GM12878 (cell line): ENCODE measurements at regions not wholly inside any gene's neighbourhood (a gene's known extent, or its start where the extent isn't known, plus 50 kb on each side); places are given as distances from the start of the nearest gene placed in this dataset.

ENCODE experiments used
- ATAC-seq: fragments of 200-7000 bp; cut with Tn5 transposase; 3 replicates; pipeline ENCODE4 v1.9.1; 2020; ENCODE audit warnings: mild to moderate bottlenecking, moderate library complexity
- BruUV-seq: library from RNA; stranded (reverse); fragments of 400-500 nt; replicated peaks from 2 replicates; lab custom pipeline; 2021; lab: Mats Ljungman, UMichigan
- CTCF ChIA-PET: fragments of 300-600 bp; sonication (Branson Sonifier 250); formaldehyde crosslinking; extraction: SDS; loops from one replicate; lab custom pipeline; 2021; ENCODE audit warnings: inconsistent platforms; lab: Yijun Ruan, JAX
- POLR2A ChIA-PET: fragments of 350-600 bp; formaldehyde crosslinking; extraction: SDS; loops from one replicate; lab custom pipeline; 2021; ENCODE audit warnings: inconsistent platforms; lab: Charles Lee
- RAD21 ChIA-PET: fragments of 300-600 bp; sonication (Branson Sonifier 250); formaldehyde crosslinking; loops from one replicate; lab custom pipeline; 2023; ENCODE audit warnings: antibody characterized with exemption; ENCODE audit not compliant: unreplicated experiment; lab: Charles Lee
- SMC1A ChIA-PET: fragments of 300-600 bp; sonication (Branson Sonifier 250); formaldehyde crosslinking; loops from one replicate; lab custom pipeline; 2023; ENCODE audit not compliant: unreplicated experiment, uncharacterized antibody; lab: Charles Lee
- DNase-seq: peaks from one replicate; pipeline ENCODE4 v3.0.0-alpha.2; 2011; ENCODE audit warnings: low read depth, low spot score
- FAIRE-seq: peaks from 3 replicates; lab custom pipeline; 2011; peaks lifted over from hg19 to GRCh38; lab: Jason Lieb, UNC
- H2AFZ ChIP-seq: 2 replicates; pipeline ENCODE4 v1.6.0; 2011; ENCODE audit warnings: low read depth, low read length, control low read depth; ENCODE audit not compliant: control insufficient read depth
- H3K27ac ChIP-seq: 2 replicates; pipeline ENCODE4 v1.5.1; 2011; ENCODE audit warnings: control low read depth; ENCODE audit not compliant: control insufficient read depth, insufficient read depth
- H3K27me3 ChIP-seq, 2 experiments: replicated peaks in 1 of 2; 2 replicates each; pipeline versions ENCODE4 v1.6.0 to v1.6.1; 2011; ENCODE audit warnings: low read length in 1 of 2; ENCODE audit not compliant: control insufficient read depth in 2 of 2, insufficient read depth in 2 of 2
- H3K36me3 ChIP-seq, 2 experiments: 2 replicates each; pipeline ENCODE4 v1.5.1; 2011; ENCODE audit warnings: low read length in 1 of 2; ENCODE audit not compliant: control insufficient read depth in 2 of 2, insufficient read depth in 2 of 2
- H3K4me1 ChIP-seq: 2 replicates; pipeline ENCODE4 v1.6.1; 2011; ENCODE audit warnings: mild to moderate bottlenecking, low read length, moderate library complexity, mixed read lengths; ENCODE audit not compliant: control insufficient read depth, insufficient read depth
- H3K4me2 ChIP-seq: 2 replicates; pipeline ENCODE4 v1.6.0; 2011; ENCODE audit warnings: control low read depth; ENCODE audit not compliant: control insufficient read depth, insufficient read depth
- H3K4me3 ChIP-seq: fragments of 200-600 bp; sonication (generic); 2 replicates; pipeline ENCODE4 v1.5.1; 2016
- H3K79me2 ChIP-seq: 2 replicates; pipeline ENCODE4 v1.6.0; 2011; ENCODE audit warnings: low read length; ENCODE audit not compliant: control insufficient read depth, insufficient read depth
- H3K9ac ChIP-seq: 2 replicates; pipeline ENCODE4 v1.8.0; 2011; ENCODE audit warnings: low read length, control low read depth, mixed read lengths; ENCODE audit not compliant: control insufficient read depth, insufficient read depth
- H3K9me3 ChIP-seq: replicated peaks from 3 replicates; pipeline ENCODE4 v1.5.1; 2011; ENCODE audit warnings: mild to moderate bottlenecking, low read length; ENCODE audit not compliant: control insufficient read depth, insufficient read depth
- H4K20me1 ChIP-seq: 2 replicates; pipeline ENCODE4 v1.6.0; 2011; ENCODE audit not compliant: control insufficient read depth, insufficient read depth
- BCL11A ChIP-seq: IDR thresholded peaks from 2 replicates; pipeline ENCODE4 v1.6.1; 2011; ENCODE audit warnings: low read depth, low read length
- CBX5 ChIP-seq: sonication (generic); IDR thresholded peaks from 2 replicates; pipeline ENCODE4 v1.6.1; 2016; ENCODE audit warnings: low read depth, moderate library complexity, mild to moderate bottlenecking, inconsistent platforms
- CHD4 ChIP-seq: fragments of 200-600 bp; sonication (generic); IDR thresholded peaks from 2 replicates; pipeline ENCODE4 v1.6.1; 2016; ENCODE audit warnings: mild to moderate bottlenecking
- CREB1 ChIP-seq: IDR thresholded peaks from 2 replicates; pipeline ENCODE4 v1.6.1; 2012; ENCODE audit warnings: low read depth, mild to moderate bottlenecking, inconsistent platforms
- HCFC1 ChIP-seq: fragments of 150-350 bp; IDR thresholded peaks from 2 replicates; pipeline ENCODE4 v1.6.1; 2014; ENCODE audit warnings: low read length
- POLR2AphosphoS5 ChIP-seq: IDR thresholded peaks from 2 replicates; pipeline ENCODE4 v1.6.1; 2011; ENCODE audit warnings: mild to moderate bottlenecking, low read length, inconsistent platforms
- RELB ChIP-seq: fragments of 450-650 bp; IDR thresholded peaks from 2 replicates; pipeline ENCODE4 v1.6.1; 2017; ENCODE audit warnings: low read depth, mild to moderate bottlenecking, moderate library complexity
- RUNX3 ChIP-seq: IDR thresholded peaks from 2 replicates; pipeline ENCODE4 v1.6.1; 2012; ENCODE audit warnings: low read length, inconsistent platforms
- TCF7 ChIP-seq: IDR thresholded peaks from 2 replicates; pipeline ENCODE4 v1.6.1; 2014; ENCODE audit warnings: antibody characterized with exemption, borderline replicate concordance
- YBX1 ChIP-seq: fragments of 450-650 bp; IDR thresholded peaks from 2 replicates; pipeline ENCODE4 v1.6.1; 2016; ENCODE audit warnings: antibody characterized with exemption
- ZNF687 ChIP-seq: fragments of 450-650 bp; IDR thresholded peaks from 2 replicates; pipeline ENCODE4 v1.6.1; 2017; ENCODE audit warnings: mild to moderate bottlenecking, moderate library complexity
- in situ Hi-C: fragments of 300-500 bp; cut with MboI; formaldehyde crosslinking; loops from 9 replicates; pipeline ENCODE4 v1.14.3; 2018; ENCODE audit warnings: mixed read lengths
- intact Hi-C: fragments of 100-400 bp; cut with micrococcal nuclease; formaldehyde crosslinking; loops from one replicate; pipeline ENCODE4 v1.14.2; 2022; ENCODE audit not compliant: unreplicated experiment

- no peak for TF ChIP-seq RELB
- no peak for TF ChIP-seq POLR2AphosphoS5
- TF ChIP-seq CBX5: no peak
- TF ChIP-seq RUNX3: no peak
- TF ChIP-seq HCFC1: no peak
- TF ChIP-seq ZNF687: no peak
- TF ChIP-seq CREB1: no peak
- no peak for TF ChIP-seq YBX1
These were observed 380.7 kb downstream of the MN1 start (continued) for GRCh38 chr22:27420817-27421361.

GRCh38 chr22:27422442-27422841 is 379.1 kb downstream of the MN1 start:
- ATAC-seq (no peak), DNase-seq (no peak), FAIRE-seq (no peak)
- no TSS peak for BruUV-seq
- POLR2A ChIA-PET: no interaction called here
- intact Hi-C loops: no loop called here
- RAD21 ChIA-PET: no interaction called here
- Histone ChIP-seq H3K36me3 (no peaks in the 10 kb centered on the region), H4K20me1 (no peaks in the 10 kb centered on the region), H3K9ac (no peak overlapping the region), H2AFZ (no peak overlapping the region), H3K27ac (no peak overlapping the region), H3K9me3 (no peaks in the 10 kb centered on the region), H3K27me3 (no peaks in the 10 kb centered on the region), H3K79me2 (no peaks in the 10 kb centered on the region), H3K4me3 (no peak overlapping the region), H3K4me1 (no peaks in the 10 kb centered on the region), H3K4me2 (no peak overlapping the region)
- CTCF ChIA-PET: no interaction called here
- TF ChIP-seq TCF7: no peak
- no peak for TF ChIP-seq BCL11A
- TF ChIP-seq CHD4: no peak
- SMC1A ChIA-PET: interaction anchor here (1.0 kb wide), 1 partner anchor 17 kb away, joined by 3 read pairs; no protein-coding TSS in a partner anchor
- in situ Hi-C loops: no loop called here
